GM12875 (cell line): ENCODE measurements at regions not wholly inside any gene's neighbourhood (a gene's known extent, or its start where the extent isn't known, plus 50 kb on each side); places are given as distances from the start of the nearest gene placed in this dataset.

Source experiments
- H3K4me3 ChIP-seq: one replicate; pipeline ENCODE4 v1.5.1; 2011; ENCODE audit warnings: low read depth, low read length, control low read depth
- CTCF ChIP-seq: IDR thresholded peaks from 2 replicates; pipeline ENCODE4 v1.5.1; 2011; ENCODE audit warnings: low read depth, mild to moderate bottlenecking, control low read depth, inconsistent platforms, low read length, moderate library complexity, borderline replicate concordance; ENCODE audit not compliant: insufficient read depth

GRCh38 chr13:40313269-40314200 lies 352.9 kb downstream of the FOXO1 start:
- TF ChIP-seq CTCF, result no peak

GRCh38 chr13:40315416-40316064 lies 350.9 kb downstream of the FOXO1 start:
- H3K4me3 ChIP-seq, result no peak overlapping the region
- TF ChIP-seq CTCF, result no peak

More at GRCh38 chr13:40313269-40314200, 352.9 kb downstream of the FOXO1 start:
- H3K4me3 ChIP-seq, result no peak overlapping the region

GRCh38 chr13:40316301-40316700 lies 350.1 kb downstream of the FOXO1 start:
- TF ChIP-seq CTCF, result no peak
- H3K4me3 ChIP-seq, result no peak overlapping the region

GRCh38 chr13:40317980-40318327 lies 348.5 kb downstream of the FOXO1 start:
- no peak for TF ChIP-seq CTCF
- no peak overlapping the region for H3K4me3 ChIP-seq

GRCh38 chr13:40318366-40318765 lies 348.1 kb downstream of the FOXO1 start:
- no peak overlapping the region for H3K4me3 ChIP-seq
- TF ChIP-seq CTCF, result no peak

- no peak for TF ChIP-seq CTCF
- no peak overlapping the region for H3K4me3 ChIP-seq
Observed at GRCh38 chr13:40319699-40320579, 346.5 kb downstream of the FOXO1 start.
